AG09319 (cell line): ENCODE measurements at regions not wholly inside any gene's neighbourhood (a gene's known extent, or its start where the extent isn't known, plus 50 kb on each side); places are given as distances from the start of the nearest gene placed in this dataset.

ENCODE experiments used
- DNase-seq: peaks from one replicate; pipeline ENCODE4 v3.0.0-alpha.2; 2010; ENCODE audit warnings: low read depth; ENCODE audit errors: extremely low read depth
- TF ChIP-seq, protein P1 (sequence below): IDR thresholded peaks from 2 replicates; pipeline ENCODE4 v1.5.1; 2011; ENCODE audit warnings: low read depth, mild to moderate bottlenecking, inconsistent platforms, low read length, moderate library complexity

GRCh38 chr4:57194068-57194611, 84.0 kb upstream of the IGFBP7 start:
- no peak for DNase-seq
- TF ChIP-seq, protein P1, sequence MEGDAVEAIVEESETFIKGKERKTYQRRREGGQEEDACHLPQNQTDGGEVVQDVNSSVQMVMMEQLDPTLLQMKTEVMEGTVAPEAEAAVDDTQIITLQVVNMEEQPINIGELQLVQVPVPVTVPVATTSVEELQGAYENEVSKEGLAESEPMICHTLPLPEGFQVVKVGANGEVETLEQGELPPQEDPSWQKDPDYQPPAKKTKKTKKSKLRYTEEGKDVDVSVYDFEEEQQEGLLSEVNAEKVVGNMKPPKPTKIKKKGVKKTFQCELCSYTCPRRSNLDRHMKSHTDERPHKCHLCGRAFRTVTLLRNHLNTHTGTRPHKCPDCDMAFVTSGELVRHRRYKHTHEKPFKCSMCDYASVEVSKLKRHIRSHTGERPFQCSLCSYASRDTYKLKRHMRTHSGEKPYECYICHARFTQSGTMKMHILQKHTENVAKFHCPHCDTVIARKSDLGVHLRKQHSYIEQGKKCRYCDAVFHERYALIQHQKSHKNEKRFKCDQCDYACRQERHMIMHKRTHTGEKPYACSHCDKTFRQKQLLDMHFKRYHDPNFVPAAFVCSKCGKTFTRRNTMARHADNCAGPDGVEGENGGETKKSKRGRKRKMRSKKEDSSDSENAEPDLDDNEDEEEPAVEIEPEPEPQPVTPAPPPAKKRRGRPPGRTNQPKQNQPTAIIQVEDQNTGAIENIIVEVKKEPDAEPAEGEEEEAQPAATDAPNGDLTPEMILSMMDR = no peak

DNA sequence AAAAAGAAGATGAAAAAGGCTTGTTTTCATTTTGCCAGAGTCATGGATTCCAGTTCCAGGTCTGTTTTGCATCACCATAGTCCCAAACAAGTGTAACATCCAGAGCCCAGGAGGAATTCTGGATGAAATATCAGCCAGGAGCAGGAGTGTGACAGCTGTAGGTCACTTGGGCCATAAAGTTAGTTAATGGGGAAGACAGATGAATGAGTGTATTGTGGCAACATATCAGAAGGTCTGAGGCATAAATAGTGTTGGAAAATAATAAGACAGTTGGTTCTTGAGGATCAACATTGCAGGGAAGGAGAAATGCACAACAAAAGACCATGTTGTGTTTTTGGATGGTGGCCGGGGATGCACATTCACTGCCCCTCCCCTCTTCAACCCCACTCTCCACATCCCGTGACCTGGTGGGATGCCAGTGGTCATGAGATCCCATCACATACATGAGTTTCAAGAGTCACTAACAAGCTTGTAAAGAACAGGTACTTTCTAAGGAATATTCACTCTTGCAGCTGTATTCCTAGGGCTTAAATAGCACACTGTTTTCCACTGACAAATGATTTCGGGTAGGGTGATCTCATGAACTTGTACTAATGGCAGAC, 83.1 kb upstream of the IGFBP7 start:
- TF ChIP-seq, protein P1 = no peak
- DNase-seq = no peak

DNA sequence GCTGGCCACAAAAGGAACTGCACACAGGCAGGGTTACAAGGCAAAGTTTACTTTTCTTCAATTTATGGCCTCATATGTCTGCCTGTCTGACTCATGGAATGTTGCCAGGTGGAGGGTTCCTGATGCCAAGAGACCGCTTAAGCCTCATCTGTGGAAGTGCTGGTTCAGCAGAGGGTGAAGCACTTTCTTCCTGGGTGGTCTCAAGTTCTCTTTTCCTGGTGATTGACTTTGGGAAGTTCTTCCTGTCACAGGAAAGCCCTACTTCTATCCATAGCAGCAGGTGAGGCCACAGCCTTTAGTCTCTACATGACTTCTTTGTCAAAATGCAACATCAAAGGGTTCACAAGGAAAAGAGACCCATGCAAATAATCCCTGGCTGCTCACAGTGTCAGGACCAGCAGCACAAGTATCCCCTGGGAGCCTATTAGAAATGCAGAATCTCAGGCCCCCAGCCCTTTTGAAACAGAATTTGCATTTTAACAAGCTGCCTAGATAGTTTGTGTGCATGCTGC, 81.4 kb upstream of the IGFBP7 start:
- no peak for DNase-seq
- TF ChIP-seq, protein P1 = no peak

GRCh38 chr4:57190601-57191481, 80.7 kb upstream of the IGFBP7 start:
- DNase-seq = no peak
- TF ChIP-seq, protein P1 = peak; percentile 46

- TF ChIP-seq, protein P1 = no peak
- no peak for DNase-seq
These were observed 77.1 kb upstream of the IGFBP7 start for GRCh38 chr4:57187246-57187645.

GRCh38 chr4:57184378-57185029, 74.3 kb upstream of the IGFBP7 start:
- TF ChIP-seq, protein P1 = no peak
- no peak for DNase-seq
